ENCODE measurements at regions not wholly inside any gene's neighbourhood (a gene's known extent, or its start where the extent isn't known, plus 50 kb on each side); places are given as distances from the start of the nearest gene placed in this dataset.

- no peaks in the 10 kb centered on the region for H3K27me3 ChIP-seq (ENCODE audit: insufficient read depth, low read length, poor library complexity, severe bottlenecking)
- H3K4me2 ChIP-seq (ENCODE audit: low read depth, low read length, poor library complexity, severe bottlenecking): no peak overlapping the region
- H3K4me1 ChIP-seq (ENCODE audit: insufficient read depth, low read length, poor library complexity, severe bottlenecking): no peaks in the 10 kb centered on the region
- H4K20me1 ChIP-seq (ENCODE audit: insufficient read depth, low read length, poor library complexity, severe bottlenecking): no peaks in the 10 kb centered on the region
- H3K9me3 ChIP-seq (ENCODE audit: insufficient read depth, low read depth, low read length): no peaks in the 10 kb centered on the region
- no peak overlapping the region for H2AFZ ChIP-seq (ENCODE audit: low read length)
- no peaks in the 10 kb centered on the region for H3K9me2 ChIP-seq (replicated peaks; ENCODE audit: low read depth, low read length)
- no peaks in the 10 kb centered on the region for H3K79me2 ChIP-seq (ENCODE audit: insufficient read depth, low read length)
- TF ChIP-seq EZH2phosphoT487 (IDR thresholded peaks at IDR 0.05; ENCODE audit: borderline replicate concordance) (no peak), CTCF (conservative IDR thresholded peaks at IDR 0.05; ENCODE audit: low read length) (no peak)
- no peaks in the 10 kb centered on the region for H3K36me3 ChIP-seq (ENCODE audit: insufficient read depth, low read length)
- H3K9ac ChIP-seq (ENCODE audit: low read depth, low read length, poor library complexity, severe bottlenecking): no peak overlapping the region
- no peaks in the 10 kb centered on the region for H3F3A ChIP-seq (ENCODE audit: low read depth)
- no peak overlapping the region for H3K4me3 ChIP-seq (ENCODE audit: low read length, poor library complexity, severe bottlenecking)
Observed at GRCh38 chr3:174409086-174409743, 449.9 kb upstream of the NAALADL2 start.

GRCh38 chr3:174413062-174413912 is 445.8 kb upstream of the NAALADL2 start:
- Histone ChIP-seq H3K36me3 (ENCODE audit: insufficient read depth, low read length) (no peaks in the 10 kb centered on the region), H3K4me3 (ENCODE audit: low read length, poor library complexity, severe bottlenecking) (no peak overlapping the region), H3K27me3 (ENCODE audit: insufficient read depth, low read length, poor library complexity, severe bottlenecking) (no peaks in the 10 kb centered on the region), H3K4me1 (ENCODE audit: insufficient read depth, low read length, poor library complexity, severe bottlenecking) (no peaks in the 10 kb centered on the region), H3K9me3 (ENCODE audit: insufficient read depth, low read depth, low read length) (no peaks in the 10 kb centered on the region), H3K9ac (ENCODE audit: low read depth, low read length, poor library complexity, severe bottlenecking) (no peak overlapping the region), H2AFZ (ENCODE audit: low read length) (no peak overlapping the region), H4K20me1 (ENCODE audit: insufficient read depth, low read length, poor library complexity, severe bottlenecking) (no peaks in the 10 kb centered on the region), H3K79me2 (ENCODE audit: insufficient read depth, low read length) (no peaks in the 10 kb centered on the region), H3K9me2 (replicated peaks; ENCODE audit: low read depth, low read length) (no peaks in the 10 kb centered on the region), H3K4me2 (ENCODE audit: low read depth, low read length, poor library complexity, severe bottlenecking) (no peak overlapping the region), H3F3A (ENCODE audit: low read depth) (no peaks in the 10 kb centered on the region)
- TF ChIP-seq CTCF (conservative IDR thresholded peaks at IDR 0.05; ENCODE audit: low read length): no peak
- TF ChIP-seq EZH2phosphoT487 (IDR thresholded peaks at IDR 0.05; ENCODE audit: borderline replicate concordance): no peak

GRCh38 chr3:174414902-174415301 is 444.2 kb upstream of the NAALADL2 start:
- no peaks in the 10 kb centered on the region for H3K9me2 ChIP-seq (replicated peaks; ENCODE audit: low read depth, low read length)
- no peaks in the 10 kb centered on the region for H3K79me2 ChIP-seq (ENCODE audit: insufficient read depth, low read length)
- no peak overlapping the region for H3K4me2 ChIP-seq (ENCODE audit: low read depth, low read length, poor library complexity, severe bottlenecking)
- H3K4me1 ChIP-seq (ENCODE audit: insufficient read depth, low read length, poor library complexity, severe bottlenecking): no peaks in the 10 kb centered on the region
- H3F3A ChIP-seq (ENCODE audit: low read depth): no peaks in the 10 kb centered on the region
- TF ChIP-seq CTCF (conservative IDR thresholded peaks at IDR 0.05; ENCODE audit: low read length): no peak
- TF ChIP-seq EZH2phosphoT487 (IDR thresholded peaks at IDR 0.05; ENCODE audit: borderline replicate concordance): no peak
- H2AFZ ChIP-seq (ENCODE audit: low read length): no peak overlapping the region
- no peaks in the 10 kb centered on the region for H3K9me3 ChIP-seq (ENCODE audit: insufficient read depth, low read depth, low read length)
- no peaks in the 10 kb centered on the region for H4K20me1 ChIP-seq (ENCODE audit: insufficient read depth, low read length, poor library complexity, severe bottlenecking)
- H3K4me3 ChIP-seq (ENCODE audit: low read length, poor library complexity, severe bottlenecking): no peak overlapping the region
- H3K36me3 ChIP-seq (ENCODE audit: insufficient read depth, low read length): no peaks in the 10 kb centered on the region
- H3K27me3 ChIP-seq (ENCODE audit: insufficient read depth, low read length, poor library complexity, severe bottlenecking): no peaks in the 10 kb centered on the region
- no peak overlapping the region for H3K9ac ChIP-seq (ENCODE audit: low read depth, low read length, poor library complexity, severe bottlenecking)

Measured in Loucy (cell line).